AG04450 (cell line): ENCODE measurements at regions not wholly inside any gene's neighbourhood (a gene's known extent, or its start where the extent isn't known, plus 50 kb on each side); places are given as distances from the start of the nearest gene placed in this dataset.

Experiments
- CTCF ChIA-PET: fragments of 300-600, 350-600 bp; formaldehyde crosslinking; extraction: SDS; loops from one replicate; lab custom pipeline; 2022; ENCODE audit warnings: antibody characterized with exemption, inconsistent platforms; lab: Charles Lee
- POLR2A ChIA-PET: fragments of 350-600 bp; formaldehyde crosslinking; extraction: SDS; loops from one replicate; lab custom pipeline; 2021; ENCODE audit warnings: antibody characterized with exemption, inconsistent platforms; lab: Yijun Ruan, JAX
- DNase-seq: peaks from one replicate; pipeline ENCODE4 v3.0.0-alpha.2; 2011; ENCODE audit warnings: low read depth, low spot score
- H3K27ac ChIP-seq: one replicate; pipeline ENCODE4 v1.5.1; 2012; ENCODE audit warnings: low read depth, low read length, control low read depth
- H3K27me3 ChIP-seq: one replicate; pipeline ENCODE4 v1.6.0; 2012; ENCODE audit warnings: low read length; ENCODE audit not compliant: control insufficient read depth, insufficient read depth
- H3K4me3 ChIP-seq: 2 replicates; pipeline ENCODE4 v1.5.1; 2011; ENCODE audit warnings: mild to moderate bottlenecking, low read depth, low read length, control low read depth
- H3K9me3 ChIP-seq: 2 replicates; pipeline ENCODE4 v1.5.1; 2012; ENCODE audit warnings: low read length; ENCODE audit not compliant: control insufficient read depth, insufficient read depth
- TF ChIP-seq, protein P1 (sequence below): IDR thresholded peaks from 2 replicates; pipeline ENCODE4 v1.5.1; 2011; ENCODE audit warnings: low read depth, low read length, control low read depth, inconsistent platforms

DNA sequence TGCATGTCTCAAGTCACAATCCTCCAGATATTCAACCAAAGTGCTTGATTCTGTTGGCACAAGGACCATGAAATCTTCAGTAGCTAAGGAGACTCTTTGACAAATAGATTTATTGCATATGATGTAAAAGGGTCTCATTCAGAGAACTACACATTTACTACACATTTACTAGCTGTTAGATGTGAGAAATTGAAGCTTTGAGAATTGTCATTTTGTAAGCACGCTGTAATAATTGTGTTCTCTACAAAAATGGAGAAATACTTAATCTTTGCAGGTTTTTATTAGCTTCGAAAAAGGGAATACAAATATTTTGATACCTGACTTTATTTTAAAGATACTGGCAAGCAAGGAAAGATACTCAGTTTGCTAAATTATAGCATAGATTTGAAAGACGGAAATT, 70.2 kb upstream of the CHD2 start:
- no peaks in the 10 kb centered on the region for H3K27me3 ChIP-seq
- DNase-seq: no peak
- no peak overlapping the region for H3K27ac ChIP-seq
- ChIA-PET CTCF (interaction anchor here (1.1 to 1.5 kb wide), 2 partner anchors 9 to 32 kb away, joined by 3 to 4 read pairs; no protein-coding TSS in a partner anchor), POLR2A (interaction anchor here (3.9 kb wide), 1 partner anchor 52 kb away, joined by 63 read pairs; no protein-coding TSS in a partner anchor)
- no peaks in the 10 kb centered on the region for H3K9me3 ChIP-seq
- no peak overlapping the region for H3K4me3 ChIP-seq
- TF ChIP-seq, protein P1, sequence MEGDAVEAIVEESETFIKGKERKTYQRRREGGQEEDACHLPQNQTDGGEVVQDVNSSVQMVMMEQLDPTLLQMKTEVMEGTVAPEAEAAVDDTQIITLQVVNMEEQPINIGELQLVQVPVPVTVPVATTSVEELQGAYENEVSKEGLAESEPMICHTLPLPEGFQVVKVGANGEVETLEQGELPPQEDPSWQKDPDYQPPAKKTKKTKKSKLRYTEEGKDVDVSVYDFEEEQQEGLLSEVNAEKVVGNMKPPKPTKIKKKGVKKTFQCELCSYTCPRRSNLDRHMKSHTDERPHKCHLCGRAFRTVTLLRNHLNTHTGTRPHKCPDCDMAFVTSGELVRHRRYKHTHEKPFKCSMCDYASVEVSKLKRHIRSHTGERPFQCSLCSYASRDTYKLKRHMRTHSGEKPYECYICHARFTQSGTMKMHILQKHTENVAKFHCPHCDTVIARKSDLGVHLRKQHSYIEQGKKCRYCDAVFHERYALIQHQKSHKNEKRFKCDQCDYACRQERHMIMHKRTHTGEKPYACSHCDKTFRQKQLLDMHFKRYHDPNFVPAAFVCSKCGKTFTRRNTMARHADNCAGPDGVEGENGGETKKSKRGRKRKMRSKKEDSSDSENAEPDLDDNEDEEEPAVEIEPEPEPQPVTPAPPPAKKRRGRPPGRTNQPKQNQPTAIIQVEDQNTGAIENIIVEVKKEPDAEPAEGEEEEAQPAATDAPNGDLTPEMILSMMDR: no peak

DNA sequence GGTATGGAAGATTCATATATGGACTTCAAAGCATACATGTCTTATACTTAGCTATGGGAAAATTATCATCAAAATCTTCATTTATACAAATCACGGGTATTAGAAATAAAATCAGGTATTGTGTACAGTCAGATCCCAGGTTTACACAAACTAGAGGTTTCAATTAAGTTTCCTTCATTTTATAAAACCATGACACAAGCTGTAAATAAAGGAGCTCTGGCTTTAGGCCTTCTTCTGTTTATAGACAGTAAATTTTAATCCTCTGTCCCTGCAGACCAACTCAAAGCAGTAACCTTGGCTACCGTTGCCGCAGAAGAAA, 68.8 kb upstream of the CHD2 start:
- Histone ChIP-seq H3K9me3 (no peaks in the 10 kb centered on the region), H3K27ac (peak overlapping the region; percentile 83), H3K4me3 (peak overlapping the region; percentile 8; the same call in 1 of the 2 replicates), H3K27me3 (no peaks in the 10 kb centered on the region)
- DNase-seq: no peak
- CTCF ChIA-PET: interaction anchor here (0.5 to 1.6 kb wide), 5 partner anchors 11 to 1899 kb away, joined by 3 to 7 read pairs (median 4); partner anchors contain the start of gene HDDC3
- TF ChIP-seq, protein P1: no peak
- POLR2A ChIA-PET: interaction anchor here (0.6 to 3.9 kb wide), 9 partner anchors 11 to 1795 kb away, joined by 3 to 63 read pairs (median 3); partner anchors contain the start of gene CHD2

DNA sequence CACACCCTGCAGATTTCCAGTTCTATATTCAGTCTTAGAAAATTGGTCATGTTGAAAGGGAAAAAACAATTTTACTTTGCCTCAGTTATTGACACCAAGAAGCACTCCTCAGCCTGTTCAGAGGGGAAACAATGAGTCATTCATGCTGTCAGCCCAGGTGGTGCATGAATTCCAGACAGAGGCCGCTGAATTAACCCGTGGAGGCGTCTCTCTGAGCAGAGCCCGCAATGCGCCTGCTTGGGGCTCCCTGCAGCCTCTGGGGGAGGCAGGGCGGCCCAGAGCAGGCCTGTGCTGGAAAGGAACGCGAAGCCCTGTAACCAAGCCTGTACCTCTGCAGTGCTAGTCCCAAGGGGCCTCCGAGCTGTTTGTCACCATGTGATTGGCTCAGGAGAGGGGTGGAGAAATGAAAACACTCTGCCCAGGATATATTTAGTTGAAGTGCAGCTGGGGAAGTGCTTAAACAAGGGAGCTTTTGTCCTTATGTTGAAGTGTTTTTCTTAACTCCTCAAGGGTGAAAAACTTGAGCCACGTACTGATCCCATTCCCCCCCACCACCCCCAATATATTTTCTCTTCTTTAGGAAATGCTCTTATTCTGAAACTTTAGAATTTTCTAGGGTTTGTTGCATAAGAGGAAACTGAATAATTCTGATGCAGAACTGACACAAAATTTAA, 68.3 kb upstream of the CHD2 start:
- no peaks in the 10 kb centered on the region for H3K27me3 ChIP-seq
- ChIA-PET POLR2A (interaction anchor here (0.6 to 3.9 kb wide), 9 partner anchors 12 to 1795 kb away, joined by 3 to 63 read pairs (median 3); partner anchors contain the start of gene CHD2), CTCF (interaction anchor here (0.5 to 1.6 kb wide), 6 partner anchors 12 to 1900 kb away, joined by 3 to 7 read pairs (median 4); partner anchors contain the start of gene HDDC3)
- peak; percentile 89 for DNase-seq
- TF ChIP-seq, protein P1: 0 out of 2 replicates have a peak, but pooled peaks have one; percentile 10
- H3K27ac ChIP-seq: peak overlapping the region; percentile 83
- no peaks in the 10 kb centered on the region for H3K9me3 ChIP-seq
- H3K4me3 ChIP-seq: peak overlapping the region; percentile 8; the same call in 1 of the 2 replicates

DNA sequence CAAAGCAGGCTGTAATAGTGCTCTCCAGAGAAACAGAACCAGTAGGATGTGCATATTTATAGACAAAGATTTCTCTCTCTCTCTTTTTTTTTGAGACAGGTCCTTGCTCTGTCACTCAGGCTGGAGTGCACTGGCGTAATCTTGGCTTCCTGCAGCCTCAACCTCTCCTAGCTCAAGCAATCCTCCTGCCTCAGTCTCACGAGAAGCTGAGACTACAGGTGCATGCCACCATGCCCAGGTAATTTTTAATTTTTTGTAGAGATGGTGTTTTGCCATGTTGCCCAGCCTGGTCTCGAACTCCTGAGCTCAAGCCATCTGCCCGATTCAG, 67.1 kb upstream of the CHD2 start:
- TF ChIP-seq, protein P1: no peak
- CTCF ChIA-PET: interaction anchor here (0.7 kb wide), 1 partner anchor 12 kb away, joined by 9 read pairs; no protein-coding TSS in a partner anchor
- Histone ChIP-seq H3K4me3 (no peak overlapping the region), H3K27me3 (no peaks in the 10 kb centered on the region), H3K9me3 (no peaks in the 10 kb centered on the region), H3K27ac (peak overlapping the region; percentile 52)
- POLR2A ChIA-PET: interaction anchor here (0.6 to 3.9 kb wide), 5 partner anchors 9 to 1277 kb away, joined by 3 to 63 read pairs (median 6); no protein-coding TSS in a partner anchor
- DNase-seq: no peak
